Activated T-cell treated with anti-CD3 and anti-CD28 coated beads for 1 hour (primary cell): ENCODE measurements at regions not wholly inside any gene's neighbourhood (a gene's known extent, or its start where the extent isn't known, plus 50 kb on each side); places are given as distances from the start of the nearest gene placed in this dataset.
"Not testable (repeated sequence)": the region's sequence is repeated elsewhere in the genome, so short reads cannot be mapped to it uniquely, and the experiment has no call there.

Experiments used
- DNase-seq: peaks from one replicate; pipeline ENCODE4 v3.0.0-alpha.2; 2020; ENCODE audit warnings: low read depth

- DNase-seq = not testable (repeated sequence)
Observed at GRCh38 chr15:20785151-20785936, 80.8 kb downstream of the POTEB2 start.

- DNase-seq = not testable (repeated sequence)
Observed at GRCh38 chr15:20783598-20784184, 82.4 kb downstream of the POTEB2 start.

- not testable (repeated sequence) for DNase-seq
Observed at GRCh38 chr15:20775412-20775811, 90.7 kb downstream of the POTEB2 start.

- DNase-seq = not testable (repeated sequence)
Observed at GRCh38 chr15:20767943-20768342, 98.2 kb downstream of the POTEB2 start.

GRCh38 chr15:20762422-20762821, 103.7 kb downstream of the POTEB2 start:
- not testable (repeated sequence) for DNase-seq

GRCh38 chr15:20756440-20756839, 109.7 kb downstream of the POTEB2 start:
- not testable (repeated sequence) for DNase-seq

- peak; percentile 26 for DNase-seq
Observed at GRCh38 chr15:20755665-20756398, 110.3 kb downstream of the POTEB2 start.

GRCh38 chr15:20733493-20733892, 132.6 kb downstream of the POTEB2 start:
- DNase-seq = not testable (repeated sequence)
